GM21737 (cell line): ENCODE measurements at regions not wholly inside any gene's neighbourhood (a gene's known extent, or its start where the extent isn't known, plus 50 kb on each side); places are given as distances from the start of the nearest gene placed in this dataset.
A peak's percentile ranks its signal among the peaks of the same experiment; 100 is the strongest.

Experiments used
- ATAC-seq: cut with Tn5 transposase; IDR thresholded peaks from one replicate; pipeline ENCODE4 v1.9.1; 2021; ENCODE audit warnings: mild to moderate bottlenecking, moderate library complexity; ENCODE audit not compliant: unreplicated experiment

DNA sequence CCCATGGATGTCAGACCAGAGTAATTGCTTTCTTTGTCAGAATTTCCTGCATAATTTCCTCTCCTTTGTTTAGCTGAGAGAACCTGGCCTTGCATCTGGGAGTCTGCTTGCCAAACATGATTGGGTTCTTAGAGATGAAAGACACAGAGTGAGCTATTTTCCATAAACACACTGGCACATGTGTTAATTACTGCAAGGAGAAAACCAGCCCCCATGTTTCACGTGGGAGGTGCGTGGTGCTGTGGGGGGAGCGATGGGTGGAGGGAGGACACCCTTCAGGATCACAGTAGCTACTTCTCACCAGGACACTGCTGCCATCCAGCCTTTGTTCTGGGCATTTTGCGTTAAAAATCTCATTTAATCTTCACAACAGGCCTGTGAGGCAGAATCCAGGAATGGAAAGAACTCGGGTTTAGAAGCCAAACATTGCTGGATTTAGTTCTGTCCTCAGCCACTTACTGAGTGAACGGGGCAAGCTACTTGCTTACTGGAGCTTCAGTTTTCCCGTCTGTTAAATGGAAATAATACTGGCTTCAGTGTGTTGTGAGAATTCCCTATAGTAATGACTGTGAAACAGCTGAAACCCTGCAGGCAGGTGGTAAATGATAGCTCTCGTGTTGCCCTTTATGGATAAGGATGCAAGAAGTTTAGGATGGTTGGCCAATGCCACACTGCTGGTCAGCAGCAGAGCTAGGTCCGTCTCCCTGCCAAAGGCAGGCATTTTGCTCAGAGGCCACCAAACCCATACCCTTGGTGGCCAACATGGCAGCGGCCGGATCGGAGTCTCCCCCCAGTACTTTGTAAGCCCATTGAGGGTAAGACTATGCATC, 100.1 kb upstream of the ASAP2 start:
- no peak for ATAC-seq

DNA sequence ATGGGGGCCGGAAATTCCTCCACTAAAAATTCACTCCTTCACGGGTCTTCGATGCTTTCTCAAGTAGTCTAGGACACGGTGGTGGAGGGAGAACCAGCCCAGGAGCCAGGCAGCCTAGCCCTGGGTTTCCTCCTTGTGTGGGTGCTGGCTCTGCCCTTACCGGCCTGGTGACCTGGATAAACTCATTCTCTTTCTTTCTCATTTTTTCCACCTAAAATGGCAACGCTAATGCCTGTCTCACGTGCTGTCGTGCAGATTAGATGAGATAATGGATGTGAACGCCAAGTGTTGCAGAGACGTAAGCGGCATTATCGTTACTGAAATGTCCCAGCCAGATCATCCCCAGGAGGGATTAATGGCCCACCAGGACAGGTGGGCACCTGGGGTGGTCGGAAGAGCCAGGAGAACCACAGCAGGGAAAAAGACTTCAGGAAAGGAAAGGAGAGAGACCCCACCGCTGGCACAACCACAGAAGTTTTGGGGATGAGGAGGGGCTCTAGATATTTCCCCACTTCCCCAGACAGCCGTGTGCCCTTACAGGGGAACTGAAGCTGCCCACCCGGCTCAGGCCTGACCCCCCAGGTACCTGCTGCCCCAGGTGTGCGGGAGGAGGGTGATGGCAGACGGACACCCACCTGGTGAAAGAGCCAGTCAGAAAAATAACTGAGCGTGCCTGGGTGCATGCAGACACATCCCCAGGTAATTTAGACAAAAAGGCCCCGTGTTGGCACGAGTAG, 100.8 kb upstream of the ASAP2 start:
- no peak for ATAC-seq

DNA sequence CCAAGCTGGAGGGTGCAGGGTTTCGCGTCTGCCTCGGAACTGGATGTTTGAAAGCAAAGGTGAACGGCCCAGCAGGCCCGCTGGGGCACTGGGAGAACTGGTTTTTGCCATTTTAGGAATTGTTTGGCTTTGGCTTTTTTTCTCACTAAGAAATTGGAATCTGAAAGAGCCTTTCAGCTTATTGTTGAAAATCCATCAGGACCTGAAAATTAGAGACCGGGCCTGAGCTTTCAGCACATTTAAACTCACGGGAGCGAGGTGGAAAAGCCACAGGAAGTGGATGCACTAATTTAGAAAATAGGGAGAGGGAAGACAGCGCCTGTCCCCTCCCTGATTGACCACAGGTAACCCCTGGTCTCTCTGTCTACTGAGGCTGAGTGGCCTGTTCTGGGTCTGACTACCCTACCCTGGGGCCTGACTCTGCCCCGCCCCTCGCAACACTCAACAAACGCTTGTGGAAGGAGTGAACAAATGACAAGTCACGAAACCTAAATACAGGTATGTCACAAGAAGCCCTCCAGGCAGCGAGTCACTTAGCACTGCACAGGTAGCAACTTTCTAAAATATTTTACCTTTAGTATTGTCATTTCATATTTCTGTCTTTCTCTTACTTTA, 100.3 kb upstream of the MBOAT2 start:
- no peak for ATAC-seq

DNA sequence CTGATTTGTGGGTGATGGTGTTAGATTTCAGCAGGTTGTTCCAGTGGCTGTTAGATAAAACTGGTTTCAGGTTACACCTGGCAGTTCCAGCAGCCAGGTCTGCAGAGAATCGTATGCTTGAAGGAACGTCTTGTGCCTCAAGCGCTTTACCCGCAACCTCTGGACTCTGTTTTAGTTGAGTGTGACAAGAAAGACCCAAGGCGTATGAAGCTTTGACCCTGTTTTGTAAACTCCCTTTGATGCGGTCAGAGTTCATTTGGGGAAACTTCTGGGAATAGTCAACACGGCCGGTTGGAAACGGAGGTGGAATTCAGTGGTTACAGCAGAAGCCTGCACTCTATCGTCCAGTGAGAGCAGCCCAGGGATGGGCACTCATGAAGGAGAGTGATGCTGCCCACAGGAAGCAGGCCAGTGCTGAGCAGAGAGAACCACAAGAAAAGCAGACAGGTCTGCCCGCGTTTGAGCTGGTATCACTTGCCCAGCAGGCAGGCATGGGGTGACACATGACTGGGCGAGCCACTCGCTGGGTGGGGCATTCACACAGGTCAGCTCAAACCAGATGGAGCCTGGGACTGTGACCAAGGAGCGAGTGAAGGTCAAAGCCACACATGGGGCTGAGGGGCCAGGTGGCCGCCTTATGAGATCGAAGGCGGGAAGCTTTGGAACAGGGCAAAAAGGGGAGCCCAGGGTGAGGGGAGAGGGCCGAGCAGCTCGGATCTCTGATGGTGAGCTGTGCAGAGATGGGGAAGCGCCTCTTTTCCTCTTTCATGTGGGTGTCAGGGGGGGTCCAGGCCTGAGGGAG, 99.6 kb upstream of the MBOAT2 start:
- ATAC-seq = no peak

DNA sequence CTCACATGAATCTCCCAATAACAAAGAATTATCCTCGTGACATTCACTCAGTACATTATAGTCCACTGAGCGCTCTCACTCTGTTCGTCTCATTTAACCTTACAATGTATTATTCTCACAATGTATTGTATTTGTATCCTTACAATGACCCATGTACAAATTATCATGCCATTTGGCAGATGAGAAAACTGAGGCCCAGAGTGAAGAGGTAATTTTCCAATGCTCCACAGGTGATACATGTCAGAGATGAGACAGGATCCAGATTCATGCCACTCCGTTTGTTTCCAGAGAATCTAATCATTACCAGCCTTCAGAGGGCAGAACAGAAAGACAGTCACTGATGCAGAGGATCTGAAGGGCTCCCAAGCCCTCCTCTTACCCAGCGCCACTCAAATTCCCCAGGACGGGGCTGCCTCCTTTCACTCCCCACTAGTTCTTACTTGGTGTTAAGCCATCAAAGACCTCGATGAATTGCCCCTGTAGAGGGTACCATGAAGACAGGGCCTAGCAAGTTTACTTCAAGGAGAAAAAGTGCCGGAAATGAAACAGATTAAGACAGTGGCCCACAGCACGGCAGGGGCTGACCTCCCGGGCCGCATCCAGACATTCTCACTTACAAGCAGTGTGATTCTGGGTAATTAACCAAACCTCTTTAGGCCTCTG, 98.4 kb upstream of the MBOAT2 start:
- no peak for ATAC-seq

DNA sequence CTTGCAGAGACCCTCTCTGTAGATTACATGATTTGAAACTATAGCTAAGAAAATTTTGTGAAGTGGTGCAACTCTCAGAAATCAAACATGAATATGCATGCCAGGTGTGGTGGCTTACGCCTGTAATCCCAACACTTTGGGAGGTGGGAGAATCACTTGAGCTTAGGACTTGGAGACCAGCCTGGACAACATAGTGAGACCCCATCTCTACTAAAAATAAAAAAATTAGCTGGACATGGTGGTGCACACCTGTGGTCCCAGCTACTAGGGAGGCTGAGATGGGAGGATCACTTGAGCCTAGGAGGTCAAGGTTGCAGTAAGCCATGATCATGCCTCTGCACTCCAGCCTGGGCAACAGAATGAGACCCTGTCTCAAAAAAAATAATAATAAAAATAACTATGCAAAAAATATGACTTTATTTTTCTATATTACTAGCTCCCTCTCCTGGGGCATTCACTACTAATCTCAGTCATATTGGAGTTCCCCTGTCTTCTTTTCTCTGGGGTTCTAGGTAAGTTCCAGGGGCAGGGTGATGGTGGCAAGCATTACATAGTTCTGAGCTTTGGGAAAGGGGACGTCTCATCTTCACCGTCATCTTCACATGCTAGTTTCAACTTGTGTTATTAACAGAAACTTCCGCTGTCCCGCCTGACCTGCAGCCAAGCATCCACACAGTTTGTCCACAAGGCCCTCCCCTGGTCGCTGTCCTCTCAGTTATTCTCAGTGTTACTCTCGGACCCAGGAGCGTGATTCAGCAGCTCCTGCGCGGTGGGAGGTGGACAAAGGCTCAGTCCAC, 96.8 kb upstream of the MBOAT2 start:
- peak; percentile 43 for ATAC-seq

DNA sequence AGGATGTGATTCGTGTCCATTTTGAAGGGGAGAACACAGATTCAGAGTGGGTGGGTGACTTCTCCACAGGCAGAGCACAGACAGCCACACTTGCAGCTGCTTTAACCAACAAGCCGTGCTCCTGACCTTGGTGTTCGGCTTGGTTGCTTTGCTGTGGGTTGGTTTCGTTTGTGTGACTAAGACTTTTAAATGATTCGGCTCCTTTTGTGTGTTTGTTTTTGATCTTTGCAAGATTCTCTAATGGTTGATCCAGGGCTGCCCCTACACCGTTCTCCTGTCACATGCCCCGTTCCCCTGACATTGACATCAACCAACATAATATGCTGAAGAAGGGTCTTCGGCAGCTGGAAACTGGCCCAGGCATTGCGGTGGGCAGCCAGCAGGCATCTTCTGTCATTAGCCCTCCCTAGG, 95.9 kb upstream of the MBOAT2 start:
- no peak for ATAC-seq

DNA sequence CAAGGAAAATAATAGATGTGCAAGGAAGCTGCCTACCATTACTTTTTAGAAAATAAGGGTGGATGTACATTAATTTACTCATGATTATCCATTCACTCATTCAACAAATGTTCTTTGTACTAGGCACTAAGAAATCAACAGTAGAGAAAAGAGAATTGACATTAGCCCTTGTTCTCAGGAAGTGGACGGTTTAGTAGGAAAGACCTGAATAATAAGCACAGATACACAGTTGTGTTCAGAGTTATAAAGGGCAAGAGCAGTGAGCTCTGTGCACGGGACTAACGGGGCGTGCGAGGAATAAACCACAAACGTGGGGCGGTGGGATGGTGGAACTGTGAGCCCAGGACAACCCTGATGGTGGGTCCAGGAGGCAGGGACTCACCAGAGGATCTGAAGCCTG, 94.4 kb upstream of the MBOAT2 start:
- ATAC-seq = no peak

DNA sequence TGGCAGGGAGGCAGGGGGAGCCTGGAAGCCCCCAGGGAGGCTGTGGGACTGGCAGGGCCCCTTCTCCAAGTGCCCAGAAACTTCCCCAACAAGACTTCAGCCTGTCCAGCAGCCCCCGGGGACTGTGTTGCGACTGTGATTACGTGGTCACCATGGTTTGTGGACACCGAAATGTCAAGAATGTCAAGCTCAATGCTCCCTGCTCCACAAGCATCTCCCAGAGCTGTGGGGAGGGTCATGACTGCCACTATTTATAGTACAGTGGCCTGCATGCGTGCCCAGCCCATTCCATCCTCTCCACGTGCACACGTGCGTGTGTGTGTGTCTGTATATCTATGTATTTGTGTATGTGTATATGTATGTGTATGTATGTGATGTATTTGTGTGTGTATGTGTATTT, 93.8 kb upstream of the MBOAT2 start:
- no peak for ATAC-seq

DNA sequence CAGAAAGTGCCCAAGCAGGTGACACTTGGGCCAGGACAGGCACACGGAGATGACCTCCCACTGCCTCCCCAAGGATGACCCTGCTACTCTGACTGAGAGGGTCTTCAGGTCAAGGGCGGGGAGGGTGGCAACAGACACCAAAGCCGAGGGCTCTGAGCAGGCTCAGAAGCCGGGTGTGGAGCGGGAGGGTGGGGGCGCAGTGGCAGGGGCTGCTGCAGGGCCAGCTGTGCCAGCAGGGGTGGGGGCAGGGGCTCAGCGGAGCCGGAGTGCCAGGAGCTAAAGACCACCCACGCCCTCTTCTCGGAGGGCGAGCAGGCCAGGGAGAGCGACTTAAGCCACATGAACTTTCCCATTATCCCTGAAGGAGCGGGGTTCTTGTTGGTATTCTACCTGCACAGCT, 93.3 kb upstream of the MBOAT2 start:
- ATAC-seq = no peak

DNA sequence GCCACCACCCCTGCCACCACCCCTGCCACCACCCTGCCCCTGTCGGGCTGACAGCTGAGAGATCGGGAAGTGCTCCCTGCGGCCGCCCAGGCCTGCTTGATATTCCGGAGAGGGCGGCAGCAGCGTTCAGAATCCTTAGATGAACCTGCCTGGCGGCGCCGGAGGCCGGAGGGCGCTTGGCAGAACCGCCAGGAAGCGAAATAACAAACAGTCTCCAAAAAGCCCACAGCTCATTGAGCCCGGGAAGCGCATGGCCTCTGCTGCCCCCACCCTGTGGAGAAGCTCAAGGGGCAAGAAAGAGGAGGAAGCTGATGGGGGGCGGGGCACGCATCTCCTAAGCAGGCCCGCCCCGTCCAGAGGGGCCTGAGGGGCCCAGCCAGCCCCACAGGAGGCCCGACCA, 92.2 kb upstream of the MBOAT2 start:
- no peak for ATAC-seq

DNA sequence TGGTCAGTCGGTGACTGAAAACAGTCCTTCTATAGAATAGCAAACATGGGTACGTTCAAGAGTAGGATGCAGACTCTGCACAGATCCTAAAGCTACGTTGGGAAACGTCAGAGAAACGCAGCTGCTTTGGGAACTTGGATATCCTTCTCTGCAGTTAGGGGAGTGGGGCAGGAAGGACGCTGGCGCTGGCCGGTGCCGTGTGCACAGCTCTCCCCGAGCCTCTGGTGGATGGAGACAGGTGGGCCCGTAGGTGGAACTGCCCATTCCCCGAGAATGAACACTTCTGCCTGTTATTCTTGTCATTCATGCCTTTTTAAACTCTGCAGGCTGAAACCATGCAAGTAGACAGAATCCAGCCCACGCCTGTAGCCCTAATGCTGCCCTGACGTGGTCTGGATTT, 91.7 kb upstream of the MBOAT2 start:
- ATAC-seq = no peak

DNA sequence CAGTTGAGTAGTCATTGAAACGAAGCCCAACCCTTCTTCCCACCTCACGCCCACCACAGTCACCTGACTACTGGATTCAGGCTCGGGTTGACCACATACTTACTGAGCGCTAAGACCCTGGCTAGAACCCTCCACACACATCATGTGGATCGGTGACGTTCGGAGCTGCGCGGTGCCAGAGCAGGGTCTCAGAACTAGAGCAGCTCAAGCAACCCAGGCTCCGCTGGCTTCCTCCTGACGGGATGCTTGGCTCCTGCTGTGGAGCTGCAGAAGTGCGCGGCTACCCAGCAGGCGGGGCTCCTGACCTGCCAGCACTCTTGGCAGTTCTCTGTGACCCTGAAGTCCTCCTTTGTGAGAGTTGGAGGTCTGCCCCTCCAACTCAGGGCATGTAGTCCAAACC, 90.6 kb upstream of the MBOAT2 start:
- ATAC-seq = no peak

DNA sequence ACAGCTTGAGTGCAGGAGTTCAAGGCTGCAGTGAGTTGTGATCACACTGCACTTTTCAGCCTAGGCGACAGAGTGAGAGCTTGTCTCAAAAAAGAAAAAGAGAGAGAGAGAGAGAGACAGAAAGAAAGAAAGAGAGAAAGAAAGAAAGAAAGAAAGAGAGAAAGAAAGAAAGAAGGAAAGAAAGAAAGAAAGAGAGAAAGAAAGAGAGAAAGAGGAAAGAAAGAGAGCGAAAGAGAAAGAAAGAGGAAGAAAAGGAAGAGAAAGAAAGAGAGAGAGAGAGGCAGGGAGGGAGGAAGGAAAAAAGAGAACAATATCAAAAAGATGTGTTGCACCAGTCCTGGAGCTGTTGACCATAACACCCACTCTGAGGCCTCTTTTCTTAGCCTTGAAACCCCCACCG, 89.8 kb upstream of the MBOAT2 start:
- ATAC-seq = no peak

DNA sequence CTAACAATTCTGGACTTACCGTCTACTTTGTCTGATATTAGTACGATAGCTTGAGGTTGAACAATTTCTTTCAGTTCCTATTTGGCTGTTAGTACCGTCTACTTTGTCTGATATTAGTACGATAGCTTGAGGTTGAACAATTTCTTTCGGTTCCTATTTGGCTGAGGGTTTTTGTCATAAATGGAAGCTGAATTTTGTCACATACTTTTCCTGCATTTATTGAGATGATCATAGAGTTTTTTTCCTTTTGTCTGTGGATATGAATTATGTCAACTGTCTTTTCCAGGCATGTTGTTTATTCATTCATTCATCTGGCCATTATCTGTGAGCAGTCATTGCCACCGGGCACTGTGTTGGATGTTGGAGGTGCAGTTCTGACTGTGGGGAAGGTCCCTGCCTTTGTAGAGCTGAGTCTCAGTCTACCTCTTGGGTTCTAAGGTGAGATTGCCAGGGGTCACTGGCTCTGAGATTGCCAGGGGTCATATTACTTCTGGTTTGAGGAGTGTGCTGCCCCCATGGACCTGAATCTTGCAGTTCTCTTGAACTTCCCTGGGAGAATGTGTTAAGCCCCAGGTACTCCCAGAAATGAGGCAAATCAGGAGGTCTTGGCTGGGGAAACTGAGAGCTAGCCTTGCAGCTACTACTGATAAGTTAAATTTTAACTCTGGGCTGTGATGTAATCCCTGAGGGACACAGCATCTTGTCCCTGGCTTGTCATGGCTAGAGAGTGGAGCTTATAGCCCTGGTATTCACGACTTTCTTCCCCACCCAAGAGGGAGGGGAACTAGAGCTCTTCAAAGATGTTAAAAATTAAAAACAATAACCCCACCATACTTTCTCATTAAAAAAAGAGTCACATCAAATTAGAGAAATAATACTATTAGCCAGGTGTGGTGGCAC, 89.1 kb upstream of the MBOAT2 start:
- ATAC-seq = peak; percentile 83

DNA sequence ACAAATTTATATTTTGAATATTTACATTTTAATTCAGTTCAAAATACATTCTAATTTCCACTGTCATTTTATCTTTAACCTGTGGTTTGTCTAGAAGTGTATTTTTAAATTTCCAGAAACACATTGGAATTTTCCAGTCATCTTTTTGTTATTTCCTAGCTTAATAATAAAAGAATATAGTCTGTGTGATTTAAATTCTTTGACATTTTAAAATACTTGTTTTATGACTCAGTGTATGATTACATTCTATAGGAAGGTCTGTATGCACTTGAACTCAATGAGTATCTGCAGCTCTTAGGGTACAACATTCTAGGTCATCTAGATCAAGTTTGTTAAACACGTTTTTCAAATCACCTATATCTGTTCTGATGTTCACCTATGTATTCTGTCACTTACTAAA, 88.3 kb upstream of the MBOAT2 start:
- no peak for ATAC-seq

DNA sequence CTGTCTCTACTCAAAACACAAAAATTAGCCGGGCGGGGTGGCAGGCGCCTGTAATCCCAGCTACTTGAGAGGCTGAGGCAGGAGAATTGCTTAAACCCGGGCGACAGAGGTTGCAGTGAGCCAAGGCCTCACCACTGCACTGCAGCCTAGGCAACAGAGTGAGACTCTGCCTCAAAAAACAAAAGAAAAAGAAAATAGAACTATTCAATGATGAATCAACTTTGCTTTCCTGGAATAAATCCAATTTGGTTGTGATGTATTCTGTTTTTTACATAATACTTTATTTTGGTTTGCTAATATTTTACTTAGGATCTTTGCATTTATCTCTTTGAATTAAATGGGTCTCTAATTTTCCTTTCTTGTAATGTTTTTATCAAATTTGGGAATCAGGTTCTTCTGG, 86.3 kb upstream of the MBOAT2 start:
- ATAC-seq = no peak

DNA sequence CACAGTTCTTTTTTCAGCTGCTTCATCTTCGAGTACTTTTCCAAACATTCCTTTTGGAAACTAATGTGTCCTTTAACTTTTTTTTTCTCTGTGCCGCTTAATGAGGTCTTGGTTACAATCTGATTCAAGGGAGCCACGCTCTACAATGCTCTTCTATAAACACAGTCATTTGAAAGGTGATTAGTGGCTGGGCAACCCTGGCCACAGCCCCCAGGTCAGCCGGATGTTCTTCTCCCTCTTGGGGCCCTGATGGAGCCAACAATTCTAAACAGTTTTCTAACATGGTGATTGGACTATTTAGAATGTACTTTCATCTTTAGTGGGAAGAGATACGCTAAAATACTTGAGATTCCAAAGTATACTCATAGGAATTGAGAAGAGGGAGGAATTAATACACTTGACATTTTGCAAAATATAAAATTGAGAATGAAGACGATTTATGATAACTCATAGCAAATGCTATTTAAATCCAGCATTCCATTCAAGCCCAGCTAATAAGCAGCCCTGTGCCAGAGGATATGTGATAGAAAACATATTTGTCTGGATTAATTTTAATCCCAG, 83.7 kb upstream of the MBOAT2 start:
- ATAC-seq = no peak

DNA sequence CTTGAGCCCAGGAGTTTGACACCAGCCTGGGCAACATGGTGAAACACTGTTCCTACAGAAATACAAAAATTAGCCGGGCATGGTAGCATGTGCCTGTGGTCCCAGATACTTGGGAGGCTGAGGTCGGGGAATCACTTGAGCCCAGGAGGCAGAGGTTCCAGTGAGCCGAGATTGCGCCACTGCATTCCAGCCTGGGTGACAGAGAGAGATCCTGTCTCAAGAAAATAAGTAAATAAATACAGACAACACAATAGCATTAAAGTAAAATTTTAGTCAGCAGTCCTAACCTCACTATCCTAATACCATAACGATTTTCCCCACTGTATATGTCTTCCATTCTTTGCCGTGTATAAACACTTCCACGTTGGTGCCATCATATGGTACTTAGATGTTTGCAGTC, 83.0 kb upstream of the MBOAT2 start:
- ATAC-seq = no peak
